ENCODE measurements at regions not wholly inside any gene's neighbourhood (a gene's known extent, or its start where the extent isn't known, plus 50 kb on each side); places are given as distances from the start of the nearest gene placed in this dataset.
"Not testable (repeated sequence)": the region's sequence is repeated elsewhere in the genome, so short reads cannot be mapped to it uniquely, and the experiment has no call there.

DNA sequence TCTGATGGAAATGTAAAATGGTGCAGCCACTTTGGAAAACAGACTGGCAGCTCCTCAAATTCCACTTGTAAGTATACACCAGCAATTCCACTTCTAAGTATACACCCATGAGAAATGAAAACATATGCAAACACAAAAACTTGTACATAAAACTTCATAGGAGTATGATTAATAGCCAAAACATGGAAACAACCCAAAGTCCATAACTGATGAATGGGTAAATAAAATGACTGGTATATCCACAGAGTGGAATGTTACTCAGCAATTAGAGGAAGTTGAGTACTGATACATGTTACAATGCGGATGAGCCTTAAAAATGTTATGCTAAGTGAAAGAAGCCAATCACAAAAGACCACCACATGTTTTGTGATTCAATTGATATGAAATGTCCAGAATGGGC, 99.8 kb upstream of the VOPP1 start:
- not testable (repeated sequence) for TF ChIP-seq CTCF, POLR2A (IDR thresholded peaks at IDR 0.05)

Measured in body of pancreas (tissue), 4 donors.